ENCODE measurements at regions not wholly inside any gene's neighbourhood (a gene's known extent, or its start where the extent isn't known, plus 50 kb on each side); places are given as distances from the start of the nearest gene placed in this dataset.
A peak's percentile ranks its signal among the peaks of the same experiment; 100 is the strongest.
"Not testable (repeated sequence)": the region's sequence is repeated elsewhere in the genome, so short reads cannot be mapped to it uniquely, and the experiment has no call there.

- FAIRE-seq (no peak), DNase-seq (ENCODE audit: insufficient read length, low spot score) (no peak)
Observed at GRCh38 chr7:26074919-26075318, 77.1 kb upstream of the NFE2L3 start.

- no peak for FAIRE-seq
- DNase-seq (ENCODE audit: insufficient read length, low spot score) = no peak
Observed at GRCh38 chr7:26076691-26077090, 75.3 kb upstream of the NFE2L3 start.

DNA sequence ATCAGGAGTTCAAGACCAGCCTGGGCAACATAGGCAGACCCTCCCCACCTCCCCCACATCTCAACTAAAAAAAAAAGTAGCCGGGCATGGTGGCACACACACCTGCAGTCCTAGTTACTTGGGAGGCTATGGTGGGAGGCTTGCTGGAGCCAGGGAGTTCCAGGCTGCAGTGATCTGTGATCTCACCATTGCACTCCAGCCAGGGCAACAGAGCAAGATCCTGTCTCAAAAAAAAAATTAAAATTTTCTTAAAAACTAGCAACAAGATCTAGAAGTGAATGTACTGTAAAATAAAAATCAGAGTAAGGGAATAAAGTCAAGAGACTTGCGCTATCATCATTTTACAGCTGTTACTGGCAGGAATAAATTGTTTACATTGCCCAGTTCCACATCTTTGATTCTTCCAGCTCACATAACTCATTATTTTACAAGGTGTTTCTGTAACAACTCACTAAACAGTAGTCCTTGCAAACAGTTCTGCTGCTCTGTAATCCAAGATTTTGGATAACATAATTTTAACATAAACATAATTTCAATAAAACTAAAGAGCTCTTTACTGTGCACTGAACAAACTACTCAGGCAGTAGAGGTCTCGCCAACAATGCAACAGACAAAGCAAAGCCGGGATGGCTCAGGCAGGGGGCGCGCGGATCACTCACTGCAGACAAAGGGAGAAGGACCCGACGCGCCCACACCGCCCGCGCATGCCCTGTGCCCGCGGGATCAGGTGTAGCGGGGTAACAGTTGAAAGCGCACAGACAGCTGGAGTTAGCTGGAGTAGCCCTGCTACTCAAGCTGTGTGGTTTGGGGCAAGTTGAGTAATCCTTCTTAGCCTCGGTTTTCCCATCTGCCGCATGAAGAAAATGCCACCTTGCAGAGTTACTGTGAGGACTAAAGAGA is 73.3 kb upstream of the NFE2L3 start:
- FAIRE-seq (peak; percentile 48), DNase-seq (ENCODE audit: insufficient read length, low spot score) (peak; percentile 53)

GRCh38 chr7:26081638-26082037 is 70.4 kb upstream of the NFE2L3 start:
- FAIRE-seq = no peak
- no peak for DNase-seq (ENCODE audit: insufficient read length, low spot score)

- FAIRE-seq = no peak
- no peak for DNase-seq (ENCODE audit: insufficient read length, low spot score)
Observed at GRCh38 chr7:26083113-26083512, 68.9 kb upstream of the NFE2L3 start.

DNA sequence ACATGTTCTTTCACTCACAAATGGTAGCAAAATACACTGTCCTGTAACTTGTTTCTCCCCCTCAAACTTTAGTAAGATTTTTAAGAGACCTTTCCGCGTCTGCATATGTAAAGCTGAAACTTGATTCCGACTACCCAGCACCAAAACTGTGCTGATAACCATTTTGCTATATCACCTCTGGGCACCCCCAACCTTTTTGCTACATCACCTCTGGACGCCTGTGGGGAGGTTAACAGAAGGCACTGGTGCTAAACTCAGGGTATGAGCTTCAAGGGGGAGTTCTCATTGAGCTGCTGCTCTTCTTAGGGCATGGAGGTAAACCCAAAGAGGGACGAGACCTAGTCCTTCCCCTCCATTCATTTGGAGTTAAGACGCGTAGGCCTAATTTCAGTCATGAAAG is 67.6 kb upstream of the NFE2L3 start:
- FAIRE-seq (no peak), DNase-seq (ENCODE audit: insufficient read length, low spot score) (no peak)

GRCh38 chr7:26085771-26086170 is 66.2 kb upstream of the NFE2L3 start:
- DNase-seq (ENCODE audit: insufficient read length, low spot score) = no peak
- FAIRE-seq = no peak

DNA sequence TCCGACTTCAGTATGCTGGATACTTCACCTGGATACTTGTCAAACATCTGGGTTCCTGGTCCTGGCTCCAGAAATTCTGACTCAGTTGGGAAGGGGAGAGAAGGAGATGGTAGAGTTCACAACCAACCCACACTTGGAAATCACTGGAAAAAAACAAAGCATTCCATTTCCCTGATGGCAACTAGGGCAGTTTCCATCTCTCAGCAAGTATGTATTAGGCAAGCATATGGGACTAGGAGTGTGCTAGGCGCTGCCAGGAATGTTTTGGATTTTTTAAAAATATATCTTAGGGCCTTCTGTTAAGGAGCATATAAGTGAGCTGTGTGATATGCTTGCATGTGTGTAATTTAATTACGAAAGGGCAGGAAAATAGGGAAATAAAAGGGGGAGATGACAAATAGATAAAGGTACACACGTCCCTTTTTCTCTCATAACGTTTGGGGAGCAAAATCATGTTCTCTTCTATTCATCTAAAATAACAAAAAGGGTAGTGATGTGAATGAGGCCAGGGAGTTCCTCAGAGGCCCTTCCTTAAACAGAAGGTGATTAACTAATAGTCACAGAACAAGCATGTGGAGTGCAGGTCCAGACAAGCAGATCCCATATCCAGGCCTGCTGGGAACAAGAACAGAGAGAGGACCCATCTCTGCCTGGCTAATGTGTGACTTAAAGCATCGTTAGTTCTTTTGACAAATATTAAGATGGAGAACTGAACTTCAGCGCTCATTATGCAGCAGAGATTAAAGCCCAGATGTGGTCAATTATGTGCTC is 64.5 kb upstream of the NFE2L3 start:
- DNase-seq (ENCODE audit: insufficient read length, low spot score) = no peak
- FAIRE-seq = no peak

- DNase-seq (ENCODE audit: insufficient read length, low spot score); FAIRE-seq: not testable (repeated sequence)
Observed at GRCh38 chr7:26089469-26089868, 62.5 kb upstream of the NFE2L3 start.

GRCh38 chr7:26090927-26091519 is 61.0 kb upstream of the NFE2L3 start:
- DNase-seq (ENCODE audit: insufficient read length, low spot score) (peak; percentile 63), FAIRE-seq (no peak)

GRCh38 chr7:26091933-26092332 is 60.1 kb upstream of the NFE2L3 start:
- peak; percentile 35 for DNase-seq (ENCODE audit: insufficient read length, low spot score)
- FAIRE-seq = no peak

GRCh38 chr7:26093023-26093422 is 59.0 kb upstream of the NFE2L3 start:
- FAIRE-seq = no peak

DNA sequence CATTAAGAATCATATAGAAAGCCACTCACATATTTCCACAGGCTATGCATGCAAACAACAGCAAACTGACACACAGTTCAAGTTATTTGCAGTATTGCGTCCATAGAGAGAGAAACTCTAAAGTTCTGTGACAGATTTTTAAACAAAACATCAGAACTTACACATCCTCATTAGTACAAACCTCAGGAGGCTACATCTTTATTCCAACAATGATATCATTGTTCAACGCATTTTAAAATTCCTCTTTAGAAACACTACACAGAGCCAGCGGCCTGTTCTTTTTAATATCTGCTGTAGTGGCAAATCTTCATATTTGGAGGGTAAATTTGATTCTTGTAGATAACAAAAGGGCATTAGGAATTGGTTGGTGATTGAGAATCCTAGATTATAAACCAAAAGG is 55.9 kb upstream of the NFE2L3 start:
- DNase-seq (ENCODE audit: insufficient read length, low spot score) (no peak), FAIRE-seq (no peak)

More at GRCh38 chr7:26093023-26093422, 59.0 kb upstream of the NFE2L3 start:
- DNase-seq (ENCODE audit: insufficient read length, low spot score) = no peak

GRCh38 chr7:26097837-26098668 is 53.9 kb upstream of the NFE2L3 start:
- FAIRE-seq (peak; percentile 36), DNase-seq (ENCODE audit: insufficient read length, low spot score) (no peak)

DNA sequence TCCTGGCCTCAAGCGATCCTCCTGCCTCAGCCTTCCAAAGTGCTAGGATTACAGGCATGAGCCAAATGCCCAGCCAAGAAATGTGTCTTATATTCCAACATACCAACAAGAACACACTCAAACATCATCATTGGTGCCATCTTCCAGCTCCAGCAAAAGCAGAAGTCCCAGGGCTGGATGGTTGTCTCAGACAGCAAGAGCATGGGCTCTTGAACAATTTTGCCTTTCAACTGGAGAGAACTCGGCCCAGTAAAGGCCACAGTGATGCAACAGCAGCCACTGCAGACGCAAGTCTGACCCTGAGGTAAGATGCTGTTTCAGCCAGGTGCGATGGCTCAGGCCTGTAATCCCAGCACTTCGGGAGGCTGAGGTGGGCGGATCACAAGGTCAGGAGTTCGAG is 52.8 kb upstream of the NFE2L3 start:
- FAIRE-seq (no peak), DNase-seq (ENCODE audit: insufficient read length, low spot score) (no peak)

GRCh38 chr7:26100406-26101339 is 51.3 kb upstream of the NFE2L3 start:
- no peak for FAIRE-seq

DNA sequence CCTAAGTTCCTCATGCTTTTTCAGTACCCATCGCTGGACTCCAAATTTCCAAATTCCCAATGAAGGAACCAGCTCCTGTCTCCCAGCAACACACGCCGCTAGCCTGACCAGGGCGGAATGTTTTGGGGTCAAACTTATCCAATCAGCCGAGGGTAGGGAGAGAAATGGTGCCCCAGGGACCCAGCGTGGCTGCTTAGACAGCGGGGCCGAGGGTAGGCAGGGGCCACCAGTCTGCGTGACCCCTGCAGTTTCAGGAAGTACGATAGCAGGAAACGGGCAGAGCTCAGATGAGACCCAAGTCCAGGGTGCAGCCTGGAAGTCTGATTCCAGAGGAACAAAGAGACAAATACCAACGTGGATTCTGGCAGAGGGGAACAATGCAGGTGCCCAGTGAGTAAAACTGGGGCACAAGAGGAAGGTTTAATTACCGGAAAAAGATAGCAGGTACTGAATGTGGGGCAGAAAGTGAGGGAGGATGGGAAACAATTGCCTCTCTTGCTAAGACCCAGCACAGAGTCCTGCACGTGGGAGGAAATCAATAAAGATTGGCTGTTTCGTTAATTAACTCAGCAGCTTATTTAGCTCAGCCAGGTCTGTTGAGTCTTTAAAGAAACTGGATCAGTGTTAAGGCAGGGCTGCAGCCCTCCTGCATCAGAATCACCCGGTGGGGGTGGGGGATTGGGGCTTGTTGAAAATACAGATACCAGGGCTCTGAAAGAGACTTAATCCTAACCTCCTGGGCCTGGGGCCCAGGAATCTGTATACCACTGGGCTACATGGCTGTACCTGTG is 50.4 kb upstream of the NFE2L3 start:
- no peak for FAIRE-seq
- no peak for DNase-seq (ENCODE audit: insufficient read length, low spot score)

More at GRCh38 chr7:26100406-26101339, 51.3 kb upstream of the NFE2L3 start:
- DNase-seq (ENCODE audit: insufficient read length, low spot score) = no peak

GRCh38 chr7:26102176-26102575 is 49.8 kb upstream of the NFE2L3 start:
- FAIRE-seq = no peak

More at GRCh38 chr7:26102176-26102575, 49.8 kb upstream of the NFE2L3 start:
- no peak for DNase-seq (ENCODE audit: insufficient read length, low spot score)

All from HTR-8/SVneo (cell line).